ENCODE measurements at regions not wholly inside any gene's neighbourhood (a gene's known extent, or its start where the extent isn't known, plus 50 kb on each side); places are given as distances from the start of the nearest gene placed in this dataset.
"Not testable (repeated sequence)": the region's sequence is repeated elsewhere in the genome, so short reads cannot be mapped to it uniquely, and the experiment has no call there.

- DNase-seq (ENCODE audit: extremely low read depth, low read depth), result no peak
- TF ChIP-seq CTCF (IDR thresholded peaks at IDR 0.05; ENCODE audit: low read depth, low read length), result no peak
These were observed 283.7 kb upstream of the KCNH7 start for GRCh38 chr2:163122257-163122656.

- TF ChIP-seq CTCF (IDR thresholded peaks at IDR 0.05; ENCODE audit: low read depth, low read length), result no peak
These were observed 282.9 kb upstream of the KCNH7 start for GRCh38 chr2:163121483-163121882.

GRCh38 chr2:163119966-163120365, 281.4 kb upstream of the KCNH7 start:
- DNase-seq (ENCODE audit: extremely low read depth, low read depth), result no peak
- no peak for TF ChIP-seq CTCF (IDR thresholded peaks at IDR 0.05; ENCODE audit: low read depth, low read length)

More at GRCh38 chr2:163121483-163121882, 282.9 kb upstream of the KCNH7 start:
- DNase-seq (ENCODE audit: extremely low read depth, low read depth), result no peak

GRCh38 chr2:163086940-163087339, 248.4 kb upstream of the KCNH7 start:
- no peak for DNase-seq (ENCODE audit: extremely low read depth, low read depth)
- no peak for TF ChIP-seq CTCF (IDR thresholded peaks at IDR 0.05; ENCODE audit: low read depth, low read length)

GRCh38 chr2:163085366-163086024, 246.9 kb upstream of the KCNH7 start:
- DNase-seq (ENCODE audit: extremely low read depth, low read depth), result not testable (repeated sequence)

GRCh38 chr2:163081754-163082153, 243.2 kb upstream of the KCNH7 start:
- DNase-seq (ENCODE audit: extremely low read depth, low read depth), result no peak
- TF ChIP-seq CTCF (IDR thresholded peaks at IDR 0.05; ENCODE audit: low read depth, low read length), result no peak

GRCh38 chr2:163077241-163077640, 238.7 kb upstream of the KCNH7 start:
- TF ChIP-seq CTCF (IDR thresholded peaks at IDR 0.05; ENCODE audit: low read depth, low read length), result no peak
- DNase-seq (ENCODE audit: extremely low read depth, low read depth), result no peak

- no peak for DNase-seq (ENCODE audit: extremely low read depth, low read depth)
- no peak for TF ChIP-seq CTCF (IDR thresholded peaks at IDR 0.05; ENCODE audit: low read depth, low read length)
These were observed 227.5 kb upstream of the KCNH7 start for GRCh38 chr2:163066085-163066484.
